K562 (cell line): ENCODE measurements at regions not wholly inside any gene's neighbourhood (a gene's known extent, or its start where the extent isn't known, plus 50 kb on each side); places are given as distances from the start of the nearest gene placed in this dataset.
A peak's percentile ranks its signal among the peaks of the same experiment; 100 is the strongest.

Experiments
- ATAC-seq: fragments of 200-7000 bp; cut with Tn5 transposase; 3 replicates; pipeline ENCODE4 v1.9.1; 2020; ENCODE audit warnings: moderate library complexity
- BruUV-seq: library from RNA; stranded (reverse); fragments of 400-500 nt; replicated peaks from 2 replicates; lab custom pipeline; 2021; lab: Mats Ljungman, UMichigan
- CTCF ChIA-PET: fragments of 300-600 bp; formaldehyde crosslinking; extraction: SDS; loops from one replicate; lab custom pipeline; 2021; ENCODE audit warnings: low intra/inter-chr PET ratio; lab: Yijun Ruan, JAX
- POLR2A ChIA-PET: fragments of 300-600, 350-650 bp; sonication (Branson Sonifier 250); formaldehyde crosslinking; extraction: SDS; loops from one replicate; lab custom pipeline; 2021; ENCODE audit warnings: antibody characterized with exemption, inconsistent platforms; lab: Yijun Ruan, JAX
- DNase-seq, 4 experiments: peaks; one replicate each; pipeline versions ENCODE4 v3.0.0 to v3.0.0-alpha.2; 2011 to 2018; ENCODE audit warnings: low spot score in 3 of 4, mixed read lengths in 3 of 4; ENCODE audit errors: extremely low read depth in 1 of 4
- FAIRE-seq: peaks from 2 replicates; lab custom pipeline; 2011; peaks lifted over from hg19 to GRCh38; lab: Jason Lieb, UNC
- H2AFZ ChIP-seq: 2 replicates; pipeline ENCODE4 v1.6.0; 2011; ENCODE audit warnings: low read depth, low read length, control low read depth, inconsistent platforms
- H3K27ac ChIP-seq: fragments of 200-600 bp; 3 replicates; pipeline ENCODE4 v1.8.0; 2011; ENCODE audit warnings: low read depth, mild to moderate bottlenecking, control low read depth, inconsistent platforms, low read length, moderate library complexity, mixed read lengths; ENCODE audit errors: extremely low read depth
- H3K27me3 ChIP-seq, 2 experiments: fragments of 300-600 bp in 1 of 2; 2 replicates in 1 of 2; 3 replicates in 1 of 2; pipeline versions ENCODE4 v1.6.0 to v1.8.0; 2011; ENCODE audit warnings: inconsistent platforms in 2 of 2, low read length in 2 of 2, mild to moderate bottlenecking in 1 of 2, mixed read lengths in 1 of 2, moderate library complexity in 1 of 2; ENCODE audit not compliant: control insufficient read depth in 2 of 2, insufficient read depth in 2 of 2
- H3K36me3 ChIP-seq: fragments of 300-600 bp; 3 replicates; pipeline ENCODE4 v1.8.0; 2011; ENCODE audit warnings: mild to moderate bottlenecking, low read length, inconsistent platforms; ENCODE audit not compliant: control insufficient read depth, insufficient read depth
- H3K4me1 ChIP-seq, 2 experiments: fragments of 200-600 bp in 1 of 2; replicated peaks in 1 of 2; 2 replicates in 1 of 2; 3 replicates in 1 of 2; pipeline versions ENCODE4 v1.5.1 to v1.8.0; 2011; ENCODE audit warnings: inconsistent platforms in 2 of 2, low read length in 2 of 2, mild to moderate bottlenecking in 1 of 2, mixed read lengths in 1 of 2, moderate library complexity in 1 of 2; ENCODE audit not compliant: control insufficient read depth in 2 of 2, insufficient read depth in 2 of 2
- H3K4me2 ChIP-seq: 2 replicates; pipeline ENCODE4 v1.6.1; 2011; ENCODE audit warnings: low read length, control low read depth, inconsistent platforms, mixed read lengths; ENCODE audit not compliant: insufficient read depth
- H3K4me3 ChIP-seq: fragments of 200-600 bp; sonication (generic), shearing (Covaris generic); 2 replicates; pipeline ENCODE4 v1.5.1; 2016; ENCODE audit warnings: control low read depth, inconsistent platforms
- H3K79me2 ChIP-seq: fragments of 200-600 bp; 3 replicates; pipeline ENCODE4 v1.8.0; 2011; ENCODE audit warnings: low read length, inconsistent platforms; ENCODE audit not compliant: control insufficient read depth, insufficient read depth
- H3K9ac ChIP-seq, 2 experiments: 2 replicates each; pipeline versions ENCODE4 v1.6.0 to v1.6.1; 2011; ENCODE audit warnings: low read depth in 2 of 2, low read length in 2 of 2, control low read depth in 1 of 2, inconsistent platforms in 1 of 2, mild to moderate bottlenecking in 1 of 2, mixed read lengths in 1 of 2; ENCODE audit not compliant: insufficient read depth in 1 of 2
- H3K9me1 ChIP-seq: one replicate; pipeline ENCODE4 v1.6.0; 2011; ENCODE audit warnings: inconsistent platforms, mild to moderate bottlenecking, low read length, moderate library complexity; ENCODE audit not compliant: control insufficient read depth, insufficient read depth
- H3K9me3 ChIP-seq: replicated peaks from 2 replicates; pipeline ENCODE4 v1.5.1; 2011; ENCODE audit warnings: low read depth, low read length, inconsistent platforms; ENCODE audit not compliant: control insufficient read depth, insufficient read depth
- H4K20me1 ChIP-seq: replicated peaks from 2 replicates; pipeline ENCODE4 v1.6.1; 2011; ENCODE audit warnings: low read length, inconsistent platforms, mixed read lengths; ENCODE audit not compliant: control insufficient read depth, insufficient read depth
- ARID3B ChIP-seq: fragments of 250-450 bp; sonication (Bioruptor Pico); IDR thresholded peaks from 2 replicates; pipeline ENCODE4 v1.4.0; 2020; ENCODE audit warnings: borderline replicate concordance
- BCLAF1 ChIP-seq, 2 experiments: fragments of 450-650 bp in 1 of 2; IDR thresholded peaks; 2 replicates each; pipeline ENCODE4 v1.6.1; 2011 to 2017; ENCODE audit warnings: low read depth in 2 of 2, antibody characterized with exemption in 1 of 2, borderline replicate concordance in 1 of 2, low read length in 1 of 2, mild to moderate bottlenecking in 1 of 2, mixed read lengths in 1 of 2; ENCODE audit not compliant: control insufficient read depth in 1 of 2
- BRCA1 ChIP-seq, 2 experiments: fragments of 450-650 bp in 1 of 2; sonication (generic) in 1 of 2; formaldehyde crosslinking in 1 of 2; IDR thresholded peaks; 2 replicates each; pipeline versions ENCODE4 v1.5.0 to v1.6.1; 2017 to 2020; ENCODE audit warnings: mild to moderate bottlenecking in 1 of 2, missing genetic modification reagents in 1 of 2
- DIDO1 ChIP-seq: fragments of 450-650 bp; IDR thresholded peaks from 2 replicates; pipeline ENCODE4 v1.6.1; 2016; ENCODE audit warnings: low read depth, missing biosample characterization, missing genetic modification characterization
- MTF1 ChIP-seq: fragments of 250-450 bp; sonication (Bioruptor Pico); IDR thresholded peaks from 2 replicates; pipeline ENCODE4 v1.9.0; 2021; ENCODE audit warnings: moderate library complexity, mild to moderate bottlenecking, inconsistent platforms, borderline replicate concordance
- RBM25 ChIP-seq: fragments of 200-400 bp; formaldehyde crosslinking; IDR thresholded peaks from 2 replicates; pipeline ENCODE4 v1.6.1; 2018; ENCODE audit warnings: low read length, low read depth, moderate library complexity; ENCODE audit not compliant: severe bottlenecking
- SP1 ChIP-seq: sonication (generic); formaldehyde crosslinking; IDR thresholded peaks from 2 replicates; pipeline ENCODE4 v1.8.1; 2022; ENCODE audit warnings: mild to moderate bottlenecking, missing genetic modification reagents
- ZNF175 ChIP-seq: fragments of 200-800 bp; sonication (Bioruptor generic); IDR thresholded peaks from 2 replicates; pipeline ENCODE4 v1.6.1; 2016; ENCODE audit warnings: low read depth, mild to moderate bottlenecking, missing genetic modification characterization, missing compliant biosample characterization
- ZSCAN32 ChIP-seq: fragments of 450-650 bp; formaldehyde crosslinking; IDR thresholded peaks from 2 replicates; pipeline ENCODE4 v1.4.0; 2020; ENCODE audit warnings: mild to moderate bottlenecking, moderate library complexity
- WGBS: fragments of 100-300 bp; shearing (Covaris generic); methylation state at CpG from one replicate; pipeline ENCODE4 v1.1.6; 2016; ENCODE audit warnings: low coverage, mixed read lengths; ENCODE audit not compliant: insufficient coverage; ENCODE audit errors: missing lambda C conversion rate; 5-methylcytosine and 5-hydroxymethylcytosine counted together
- in situ Hi-C: fragments of 300-500 bp; cut with MboI; formaldehyde crosslinking; loops from 4 replicates; pipeline ENCODE4 v1.15.0; 2018; ENCODE audit warnings: inconsistent platforms, mixed read lengths
- intact Hi-C: fragments of 100-400 bp; cut with micrococcal nuclease; formaldehyde crosslinking; loops from 2 replicates; pipeline ENCODE4 v1.14.2; 2022

DNA sequence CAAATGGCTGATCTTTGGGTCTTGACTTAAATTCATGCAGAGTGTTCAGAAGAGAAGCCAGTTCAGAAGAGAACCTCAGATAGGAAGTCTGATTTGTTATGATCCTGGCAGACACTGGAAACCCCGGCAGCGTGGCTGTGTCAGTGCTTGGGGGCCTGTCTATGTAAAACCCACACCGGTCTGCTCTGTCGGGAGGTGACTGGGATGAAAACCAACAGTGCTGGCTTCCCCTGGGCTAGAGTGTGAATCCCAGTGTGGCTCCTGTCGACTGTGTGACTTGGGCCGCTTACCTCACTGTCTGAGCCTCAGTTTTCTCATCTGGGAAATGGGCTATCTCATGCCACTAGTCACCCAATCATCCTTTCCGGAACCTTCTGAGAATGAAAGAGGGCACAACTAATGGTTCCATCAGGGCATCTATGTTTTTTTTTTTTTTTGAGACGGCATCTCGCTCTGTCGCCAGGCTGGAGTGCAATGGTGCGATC is 92.4 kb downstream of the FOXL1 start:
- Histone ChIP-seq H2AFZ (no peak overlapping the region), H3K36me3 (no peaks in the 10 kb centered on the region), H3K9me1 (no peaks in the 10 kb centered on the region), H3K9ac (no peak overlapping the region), H3K4me3 (no peak overlapping the region), H3K27ac (no peak overlapping the region), H4K20me1 (no peaks in the 10 kb centered on the region; the same call in 1 of the 2 replicates), H3K4me2 (no peak overlapping the region), H3K27me3 (peaks cover 16 to 45% of the 10 kb centered on the region in 2 experiments; a peak in 4 of 5 replicates)
- POLR2A ChIA-PET, result no interaction called here
- no peak for FAIRE-seq
- in situ Hi-C loops, result no loop called here
- ATAC-seq, result no peak
- WGBS, result 23% methylated on average over 11 of the region's 11 CpGs
- intact Hi-C loops, result no loop called here
- DNase-seq, result no peak
- TF ChIP-seq ZNF175 (no peak), RBM25 (peak; percentile 80)
- TF ChIP-seq, all 486 proteins: peak for 1
- no TSS peak for BruUV-seq
- Histone ChIP-seq H3K4me1 (no peaks in the 10 kb centered on the region; a peak in 1 of 5 replicates), H3K79me2 (no peaks in the 10 kb centered on the region), H3K9me3 (no peaks in the 10 kb centered on the region)
- CTCF ChIA-PET, result no interaction called here

DNA sequence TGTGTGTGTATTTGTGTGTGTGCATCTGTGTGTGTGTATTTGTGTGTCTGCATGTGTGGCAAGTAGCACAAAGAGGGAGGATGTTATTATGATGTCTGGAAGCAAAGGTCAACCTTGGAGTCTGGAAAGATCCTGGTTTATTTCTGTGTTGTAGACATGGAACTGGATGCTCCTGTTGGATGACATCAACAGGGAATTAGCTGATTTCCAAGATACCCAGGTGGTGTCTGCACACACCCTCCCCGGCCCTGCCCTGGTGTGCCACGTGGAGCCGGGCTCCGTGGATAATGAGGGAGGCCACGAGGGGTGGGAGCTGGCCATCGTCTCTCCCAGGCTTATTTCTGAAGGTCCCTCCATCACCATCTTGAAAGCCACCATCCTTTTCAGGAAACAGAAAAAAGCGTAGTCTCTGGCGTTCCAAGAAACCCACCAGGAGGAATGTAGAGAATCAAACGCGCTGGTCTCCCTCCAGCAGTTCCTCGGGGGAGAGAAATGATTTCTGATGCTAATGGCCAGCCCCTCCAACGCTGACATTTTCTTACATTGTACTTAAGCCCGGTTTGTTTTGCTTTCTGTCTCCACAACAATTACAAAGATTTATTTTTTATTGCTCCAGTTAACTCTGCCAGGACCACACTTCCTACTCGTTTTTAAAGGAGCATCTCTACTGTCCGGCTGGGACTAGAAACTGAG is 93.3 kb downstream of the FOXL1 start:
- Histone ChIP-seq H3K9me1 (no peaks in the 10 kb centered on the region), H3K36me3 (no peaks in the 10 kb centered on the region), H3K27me3 (peaks cover 16 to 51% of the 10 kb centered on the region in 2 experiments; a peak in 4 of 5 replicates), H2AFZ (no peak overlapping the region), H3K4me3 (no peak overlapping the region), H4K20me1 (no peaks in the 10 kb centered on the region; the same call in 1 of the 2 replicates), H3K9me3 (no peaks in the 10 kb centered on the region), H3K4me1 (no peaks in the 10 kb centered on the region; a peak in 1 of 5 replicates), H3K27ac (no peak overlapping the region), H3K79me2 (no peaks in the 10 kb centered on the region), H3K9ac (no peak overlapping the region), H3K4me2 (no peak overlapping the region)
- ChIA-PET CTCF (no interaction called here), POLR2A (interaction anchor here (0.7 kb wide), 1 partner anchor 14 kb away, joined by 3 read pairs; no protein-coding TSS in a partner anchor)
- ATAC-seq (no peak), FAIRE-seq (no peak), DNase-seq (no peak)
- intact Hi-C loops, result no loop called here
- in situ Hi-C loops, result no loop called here
- 0% methylated on average over 15 of the region's 15 CpGs for WGBS
- no TSS peak for BruUV-seq
- TF ChIP-seq SP1 (CRISPR knock-in tag) (no peak), BRCA1 (IDR thresholded peaks at IDR 0.05) (no peak), BRCA1 (CRISPR knock-in tag; IDR thresholded peaks at IDR 0.05) (no peak), ZSCAN32 (CRISPR knock-in tag) (no peak), MTF1 (CRISPR knock-in tag) (no peak), BCLAF1 (IDR thresholded peaks at IDR 0.05; ENCODE audit: borderline replicate concordance in 1 of 2, control insufficient read depth in 1 of 2, low read depth in 2 of 2, low read length in 1 of 2) (no peak), DIDO1 (tag) (no peak), ARID3B (no peak)
